Germinal center (tissue), 1 donor: ENCODE measurements at regions not wholly inside any gene's neighbourhood (a gene's known extent, or its start where the extent isn't known, plus 50 kb on each side); places are given as distances from the start of the nearest gene placed in this dataset.

Source experiments
- DNase-seq: peaks from one replicate; pipeline ENCODE4 v3.0.0; 2012; ENCODE audit warnings: mixed read lengths, low spot score

GRCh38 chr7:95668504-95669018 lies 72.2 kb upstream of the PDK4 start:
- DNase-seq, result no peak

- no peak for DNase-seq
Measured at GRCh38 chr7:95662987-95663386, 66.7 kb upstream of the PDK4 start.

- DNase-seq, result no peak
Measured at GRCh38 chr7:95660023-95660434, 63.7 kb upstream of the PDK4 start.

- no peak for DNase-seq
Measured at GRCh38 chr7:95658676-95659075, 62.4 kb upstream of the PDK4 start.

GRCh38 chr7:95649546-95649945 lies 53.2 kb upstream of the PDK4 start:
- DNase-seq, result no peak

- no peak for DNase-seq
Measured at GRCh38 chr7:95646350-95646749, 50.0 kb upstream of the PDK4 start.
